MM.1S (cell line): ENCODE measurements at regions not wholly inside any gene's neighbourhood (a gene's known extent, or its start where the extent isn't known, plus 50 kb on each side); places are given as distances from the start of the nearest gene placed in this dataset.

Source experiments
- DNase-seq: peaks from one replicate; pipeline ENCODE4 v3.0.0-alpha.2; 2015
- H2AFZ ChIP-seq: fragments of 300-600 bp; sonication (generic); 2 replicates; pipeline ENCODE4 v1.6.0; 2016; ENCODE audit warnings: antibody characterized with exemption, low read length
- H3F3A ChIP-seq: fragments of 300-600 bp; sonication (generic); 2 replicates; pipeline ENCODE4 v1.6.1; 2016; ENCODE audit warnings: mild to moderate bottlenecking, antibody characterized with exemption, low read length, moderate library complexity, mixed read lengths; ENCODE audit not compliant: insufficient read depth
- H3K27ac ChIP-seq: fragments of 300-600 bp; sonication (generic); 2 replicates; pipeline ENCODE4 v1.5.1; 2016; ENCODE audit warnings: mild to moderate bottlenecking, low read length
- H3K27me3 ChIP-seq: fragments of 300-600 bp; sonication (generic); replicated peaks from 2 replicates; pipeline ENCODE4 v1.6.0; 2016; ENCODE audit warnings: low read length; ENCODE audit not compliant: insufficient read depth
- H3K36me3 ChIP-seq: fragments of 300-600 bp; sonication (generic); replicated peaks from 2 replicates; pipeline ENCODE4 v1.6.1; 2016; ENCODE audit warnings: mild to moderate bottlenecking, low read length, mixed read lengths; ENCODE audit not compliant: insufficient read depth
- H3K4me1 ChIP-seq: fragments of 300-600 bp; sonication (generic); 2 replicates; pipeline ENCODE4 v1.6.1; 2016; ENCODE audit warnings: low read length, mixed read lengths
- H3K4me2 ChIP-seq: fragments of 300-600 bp; sonication (generic); 2 replicates; pipeline ENCODE4 v1.6.0; 2016; ENCODE audit warnings: low read depth, low read length
- H3K4me3 ChIP-seq: fragments of 300-600 bp; sonication (generic); 2 replicates; pipeline ENCODE4 v1.5.1; 2016; ENCODE audit warnings: low read length, mixed read lengths
- H3K79me2 ChIP-seq: fragments of 300-600 bp; sonication (generic); 2 replicates; pipeline ENCODE4 v1.6.1; 2016; ENCODE audit warnings: mixed run types, low read length, mixed read lengths
- H3K9ac ChIP-seq: fragments of 300-600 bp; sonication (generic); 2 replicates; pipeline ENCODE4 v1.6.1; 2016; ENCODE audit warnings: low read length, mixed read lengths
- H3K9me2 ChIP-seq: fragments of 300-600 bp; sonication (generic); replicated peaks from 2 replicates; pipeline ENCODE4 v1.6.1; 2016; ENCODE audit warnings: mild to moderate bottlenecking, low read length, mixed read lengths; ENCODE audit not compliant: insufficient read depth
- H3K9me3 ChIP-seq: fragments of 300-600 bp; sonication (generic); replicated peaks from 2 replicates; pipeline ENCODE4 v1.6.1; 2016; ENCODE audit warnings: mild to moderate bottlenecking, low read length, mixed read lengths; ENCODE audit not compliant: insufficient read depth
- H4K20me1 ChIP-seq: fragments of 300-600 bp; sonication (generic); 2 replicates; pipeline ENCODE4 v1.6.1; 2016; ENCODE audit warnings: mild to moderate bottlenecking, low read length, moderate library complexity, mixed read lengths; ENCODE audit not compliant: insufficient read depth
- CTCF ChIP-seq: fragments of 300-600 bp; sonication (generic); IDR thresholded peaks from 2 replicates; pipeline ENCODE4 v1.5.1; 2016; ENCODE audit warnings: antibody characterized with exemption, low read length, mixed read lengths
- EZH2 ChIP-seq: fragments of 300-600 bp; sonication (generic); optimal IDR thresholded peaks from 2 replicates; pipeline ENCODE3; 2017; ENCODE audit warnings: low read depth, mild to moderate bottlenecking, antibody characterized with exemption, low read length, mixed read lengths
- EZH2phosphoT487 ChIP-seq: fragments of 300-600 bp; sonication (generic); IDR thresholded peaks from 2 replicates; pipeline ENCODE4 v1.6.1; 2018; ENCODE audit warnings: antibody characterized with exemption, low read length

- no peak for TF ChIP-seq EZH2phosphoT487
- no peak for TF ChIP-seq EZH2
Observed at GRCh38 chr2:176477336-176477735, 208.1 kb downstream of the MTX2 start.

GRCh38 chr2:176479961-176480360, 210.7 kb downstream of the MTX2 start:
- Histone ChIP-seq H3K4me2 (no peak overlapping the region), H3K4me1 (no peaks in the 10 kb centered on the region), H4K20me1 (no peaks in the 10 kb centered on the region), H3F3A (no peaks in the 10 kb centered on the region), H2AFZ (no peak overlapping the region), H3K9me3 (no peaks in the 10 kb centered on the region), H3K36me3 (no peaks in the 10 kb centered on the region), H3K27ac (no peak overlapping the region), H3K79me2 (no peaks in the 10 kb centered on the region), H3K4me3 (no peak overlapping the region), H3K9me2 (no peaks in the 10 kb centered on the region; the same call in 1 of the 2 replicates), H3K27me3 (no peaks in the 10 kb centered on the region), H3K9ac (no peak overlapping the region)
- TF ChIP-seq EZH2phosphoT487 (no peak), CTCF (no peak), EZH2 (no peak)
- no peak for DNase-seq

More at GRCh38 chr2:176477336-176477735, 208.1 kb downstream of the MTX2 start:
- H2AFZ ChIP-seq = no peak overlapping the region
- no peaks in the 10 kb centered on the region for H3K36me3 ChIP-seq
- H3K27me3 ChIP-seq = no peaks in the 10 kb centered on the region
- no peaks in the 10 kb centered on the region for H3K9me3 ChIP-seq
- H3K27ac ChIP-seq = no peak overlapping the region
- H4K20me1 ChIP-seq = no peaks in the 10 kb centered on the region
- no peak overlapping the region for H3K9ac ChIP-seq
- H3F3A ChIP-seq = no peaks in the 10 kb centered on the region
- DNase-seq = no peak
- no peaks in the 10 kb centered on the region for H3K79me2 ChIP-seq
- no peak overlapping the region for H3K4me2 ChIP-seq
- H3K4me1 ChIP-seq = no peaks in the 10 kb centered on the region; the same call in 1 of the 2 replicates
- no peaks in the 10 kb centered on the region; the same call in 1 of the 2 replicates for H3K9me2 ChIP-seq
- no peak overlapping the region for H3K4me3 ChIP-seq

GRCh38 chr2:176482107-176482506, 212.9 kb downstream of the MTX2 start:
- H2AFZ ChIP-seq = no peak overlapping the region
- H4K20me1 ChIP-seq = no peaks in the 10 kb centered on the region
- H3K9me3 ChIP-seq = no peaks in the 10 kb centered on the region
- no peaks in the 10 kb centered on the region for H3K4me1 ChIP-seq
- no peak overlapping the region for H3K4me3 ChIP-seq
- H3K79me2 ChIP-seq = no peaks in the 10 kb centered on the region
- H3K9me2 ChIP-seq = no peaks in the 10 kb centered on the region; the same call in 1 of the 2 replicates
- no peak overlapping the region for H3K9ac ChIP-seq
- no peaks in the 10 kb centered on the region for H3F3A ChIP-seq
- no peak overlapping the region for H3K27ac ChIP-seq
- H3K36me3 ChIP-seq = no peaks in the 10 kb centered on the region
- no peaks in the 10 kb centered on the region for H3K27me3 ChIP-seq
- TF ChIP-seq EZH2 (no peak), EZH2phosphoT487 (no peak), CTCF (no peak)
- H3K4me2 ChIP-seq = no peak overlapping the region
- DNase-seq = no peak

- H3K36me3 ChIP-seq = no peaks in the 10 kb centered on the region
- no peak overlapping the region for H3K4me3 ChIP-seq
- H3F3A ChIP-seq = no peaks in the 10 kb centered on the region
- no peaks in the 10 kb centered on the region for H3K79me2 ChIP-seq
- DNase-seq = no peak
- H3K9me3 ChIP-seq = no peaks in the 10 kb centered on the region
- no peak overlapping the region for H3K27ac ChIP-seq
- H2AFZ ChIP-seq = no peak overlapping the region
- no peaks in the 10 kb centered on the region for H3K4me1 ChIP-seq
- no peak overlapping the region for H3K9ac ChIP-seq
- H3K4me2 ChIP-seq = no peak overlapping the region
- no peak for TF ChIP-seq EZH2
- TF ChIP-seq EZH2phosphoT487 = no peak
- no peak for TF ChIP-seq CTCF
- no peaks in the 10 kb centered on the region; the same call in 1 of the 2 replicates for H3K9me2 ChIP-seq
- H4K20me1 ChIP-seq = no peaks in the 10 kb centered on the region
- H3K27me3 ChIP-seq = no peaks in the 10 kb centered on the region
Observed at GRCh38 chr2:176483476-176483875, 214.2 kb downstream of the MTX2 start.
